ENCODE measurements at regions not wholly inside any gene's neighbourhood (a gene's known extent, or its start where the extent isn't known, plus 50 kb on each side); places are given as distances from the start of the nearest gene placed in this dataset.
"Not testable (repeated sequence)": the region's sequence is repeated elsewhere in the genome, so short reads cannot be mapped to it uniquely, and the experiment has no call there.

DNA sequence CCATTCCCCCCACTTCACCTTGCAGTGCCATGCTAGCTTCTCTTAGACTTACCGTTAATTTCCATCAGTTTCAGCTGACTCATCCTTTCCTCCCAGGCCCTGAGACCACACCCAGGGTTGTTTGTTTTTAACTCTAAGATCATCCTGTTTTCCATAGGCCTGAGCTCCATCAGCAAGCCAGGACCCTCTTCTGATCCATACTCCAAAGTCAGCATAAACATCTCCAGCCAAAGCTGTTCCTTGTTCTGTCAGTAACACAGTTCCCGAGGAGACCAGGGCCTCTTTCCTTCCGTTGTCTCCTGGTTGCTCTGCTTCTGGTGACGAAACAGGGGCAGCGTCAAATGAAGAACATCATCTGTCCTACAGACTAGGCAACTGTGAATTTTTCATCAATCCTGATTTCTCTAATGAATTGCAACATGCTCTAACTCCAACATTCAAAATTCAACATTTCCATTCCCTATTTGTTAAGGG, 83.8 kb upstream of the HNF1B start:
- no peak for DNase-seq

- DNase-seq, result no peak
These were observed 83.2 kb upstream of the HNF1B start for GRCh38 chr17:37827905-37828650.

DNA sequence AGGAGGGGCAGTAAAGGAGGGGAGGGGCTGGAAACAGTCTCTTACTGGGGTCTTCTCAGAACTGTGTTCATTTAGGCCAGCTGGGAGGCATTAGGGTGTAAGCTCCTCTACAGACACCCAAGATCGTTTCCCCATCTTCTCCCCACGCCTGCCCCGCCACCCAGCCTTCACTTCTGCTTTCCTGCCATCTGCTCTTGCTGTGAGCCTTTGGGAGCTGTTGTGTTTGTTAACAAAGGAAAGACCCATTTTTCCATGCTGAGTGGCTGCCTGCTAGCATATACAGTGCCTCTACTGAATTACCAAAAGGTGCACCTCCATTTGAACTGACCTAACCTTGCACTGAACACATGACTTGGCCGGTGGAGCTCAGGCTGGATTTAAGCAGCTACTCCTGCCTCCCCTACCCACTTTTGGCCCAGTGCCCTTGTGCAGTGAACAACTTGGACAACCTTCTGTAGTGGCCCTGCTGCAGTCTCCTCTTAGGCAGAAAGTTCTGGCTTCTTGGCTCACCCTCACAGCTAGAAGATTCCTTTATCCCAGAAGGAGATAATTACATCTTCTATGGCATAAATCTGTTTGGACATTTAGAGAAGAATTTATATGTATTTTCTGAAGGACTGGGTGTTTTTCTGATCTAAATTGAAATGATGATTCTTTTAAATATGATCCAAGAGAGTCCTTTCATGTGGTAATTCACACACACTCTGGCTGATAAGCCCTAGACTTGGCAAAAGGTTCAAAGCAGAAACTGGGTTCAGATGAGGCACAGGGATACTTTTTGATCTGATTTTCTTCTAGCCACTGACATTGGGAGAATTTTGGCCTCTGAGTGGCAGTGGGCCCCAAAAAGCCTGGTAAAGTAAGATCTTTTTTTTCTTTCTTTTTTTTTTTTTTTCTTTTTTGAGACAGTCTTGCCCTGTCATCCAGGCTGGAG, 81.9 kb upstream of the HNF1B start:
- peak; percentile 24 for DNase-seq

- no peak for DNase-seq
These were observed 81.0 kb upstream of the HNF1B start for GRCh38 chr17:37825851-37826250.

GRCh38 chr17:37824534-37825485, 80.0 kb upstream of the HNF1B start:
- DNase-seq, result no peak

DNA sequence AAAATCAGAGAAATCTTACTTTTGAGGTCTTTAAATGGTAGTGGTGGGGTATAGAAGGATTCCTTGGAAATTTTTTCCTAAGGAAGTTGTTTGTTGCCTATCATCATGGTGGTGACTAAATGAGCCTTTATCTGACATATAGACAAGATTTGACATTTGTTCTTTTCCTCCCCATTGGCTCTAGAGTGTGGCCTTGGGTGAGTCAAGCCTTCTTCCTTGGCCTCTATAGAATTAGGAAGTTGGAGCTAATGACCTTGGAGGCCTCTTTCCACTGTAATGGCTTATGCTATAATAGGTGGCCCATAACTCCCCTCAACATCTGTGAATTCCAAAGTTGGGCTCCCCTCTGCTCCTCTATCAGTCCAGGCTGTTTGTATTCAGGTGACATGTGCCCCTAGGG, 79.1 kb upstream of the HNF1B start:
- no peak for DNase-seq

GRCh38 chr17:37820995-37821713, 76.3 kb upstream of the HNF1B start:
- no peak for DNase-seq

- no peak for DNase-seq
These were observed 75.6 kb upstream of the HNF1B start for GRCh38 chr17:37820313-37820994.

DNA sequence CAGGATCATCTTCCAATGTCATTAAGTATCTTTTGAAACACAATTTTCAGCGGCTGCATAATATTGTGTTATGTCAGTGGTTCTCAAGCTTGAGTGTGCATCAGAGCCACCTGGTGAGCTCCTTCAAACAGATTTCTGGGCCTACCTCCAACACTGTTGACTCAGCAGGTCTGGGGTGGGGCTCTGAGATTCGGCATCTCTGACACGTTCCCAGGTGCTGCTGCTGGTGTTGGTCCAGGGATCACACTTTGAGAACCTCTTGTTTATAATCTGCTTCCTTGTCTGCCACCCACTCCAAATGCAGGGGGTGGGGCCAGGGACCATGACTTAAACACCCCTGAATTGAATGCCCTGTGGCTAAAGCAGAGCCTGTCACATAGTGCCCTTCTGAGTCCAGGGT, 73.8 kb upstream of the HNF1B start:
- no peak for DNase-seq

DNA sequence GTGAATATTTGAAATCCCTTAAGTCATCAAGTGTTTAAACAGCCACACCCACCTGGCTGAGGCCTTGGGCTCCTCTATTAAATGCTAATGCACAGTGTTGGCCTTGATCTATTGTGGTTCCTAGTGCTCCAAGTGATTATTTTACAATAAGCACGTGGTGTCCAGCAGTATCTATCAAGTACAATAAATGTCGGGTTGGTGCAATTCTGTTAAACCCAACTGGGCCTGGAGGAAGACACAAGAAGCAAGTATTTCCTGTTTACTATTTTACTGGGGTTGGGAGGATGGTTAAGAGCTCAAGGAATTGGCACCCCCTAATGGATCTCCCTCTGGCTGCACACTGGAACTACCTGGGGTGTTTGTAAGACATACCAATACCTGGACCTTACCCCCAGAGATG, 72.1 kb upstream of the HNF1B start:
- DNase-seq, result no peak

DNA sequence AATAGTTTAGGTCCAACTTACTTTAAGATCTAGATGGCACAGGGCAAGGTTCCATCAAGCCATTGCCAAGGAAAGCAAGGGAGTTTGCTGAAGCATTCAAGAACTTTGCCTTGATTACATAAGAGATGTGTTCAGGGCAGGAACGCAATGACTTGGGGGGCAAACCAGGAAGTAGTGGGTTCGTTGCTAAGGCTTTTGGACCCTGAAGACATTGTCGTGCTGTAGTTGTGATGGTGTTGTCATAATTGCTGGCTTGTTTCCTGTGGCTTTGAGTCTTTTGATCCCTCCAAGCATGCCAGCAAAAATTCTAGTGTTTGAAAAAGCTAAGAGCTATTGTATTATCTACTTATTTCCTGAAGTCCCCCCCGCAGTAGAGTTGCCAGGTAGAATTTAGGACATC, 70.7 kb upstream of the HNF1B start:
- no peak for DNase-seq

DNA sequence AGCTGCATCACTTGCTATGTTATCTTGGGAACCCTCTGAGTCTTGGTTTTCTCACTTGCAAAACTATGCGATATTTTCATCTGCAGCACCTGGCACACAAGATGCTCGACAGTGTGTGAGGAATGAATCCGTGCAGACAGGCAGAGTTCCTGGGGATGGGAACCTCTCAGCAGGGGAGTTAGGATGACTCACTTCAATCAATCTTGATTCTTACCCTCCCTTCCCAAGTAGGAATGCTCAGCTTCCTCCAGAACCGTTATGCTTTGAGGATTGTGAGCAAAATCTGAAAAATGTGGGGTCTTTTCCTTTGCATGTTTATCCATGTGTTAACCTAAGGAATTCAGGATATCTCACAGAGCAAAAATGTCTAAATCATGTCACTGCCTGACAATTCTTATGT, 68.9 kb upstream of the HNF1B start:
- DNase-seq, result no peak

- DNase-seq, result not testable (repeated sequence)
These were observed 64.0 kb upstream of the HNF1B start for GRCh38 chr17:37808846-37809245.

DNA sequence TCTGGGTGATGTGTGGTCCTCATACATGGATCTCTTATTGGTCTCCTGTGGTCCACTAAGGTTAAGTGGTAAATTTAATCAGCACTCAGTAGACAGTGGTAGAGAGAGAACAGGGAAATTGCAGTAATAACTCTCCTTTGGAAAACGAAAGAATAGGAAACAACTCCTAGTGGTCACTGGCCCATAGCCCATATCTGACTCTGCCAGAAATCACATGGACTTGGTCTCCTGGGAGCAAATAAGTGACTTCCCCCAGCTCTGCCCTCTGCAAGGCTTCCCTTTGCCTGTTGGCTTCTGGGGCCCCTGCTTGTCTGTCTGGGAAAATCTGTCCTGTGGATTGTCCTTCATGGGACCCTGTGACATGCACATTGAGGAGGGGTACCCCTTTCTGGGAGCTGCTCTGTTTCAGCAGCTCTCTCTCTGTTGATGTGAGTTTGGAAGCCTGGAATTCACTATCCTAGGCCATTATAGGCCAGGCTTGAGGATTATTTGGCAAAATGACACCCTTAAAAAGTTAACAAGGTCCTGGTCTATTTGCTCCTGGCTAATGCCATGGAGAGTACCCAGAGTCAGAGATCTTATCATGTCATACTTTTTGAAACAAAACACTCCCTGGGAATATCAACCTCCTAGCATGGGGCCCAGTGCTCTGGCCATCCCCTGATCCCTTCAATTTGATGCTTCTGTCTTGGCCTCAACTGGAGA, 58.0 kb upstream of the HNF1B start:
- DNase-seq, result no peak

DNA sequence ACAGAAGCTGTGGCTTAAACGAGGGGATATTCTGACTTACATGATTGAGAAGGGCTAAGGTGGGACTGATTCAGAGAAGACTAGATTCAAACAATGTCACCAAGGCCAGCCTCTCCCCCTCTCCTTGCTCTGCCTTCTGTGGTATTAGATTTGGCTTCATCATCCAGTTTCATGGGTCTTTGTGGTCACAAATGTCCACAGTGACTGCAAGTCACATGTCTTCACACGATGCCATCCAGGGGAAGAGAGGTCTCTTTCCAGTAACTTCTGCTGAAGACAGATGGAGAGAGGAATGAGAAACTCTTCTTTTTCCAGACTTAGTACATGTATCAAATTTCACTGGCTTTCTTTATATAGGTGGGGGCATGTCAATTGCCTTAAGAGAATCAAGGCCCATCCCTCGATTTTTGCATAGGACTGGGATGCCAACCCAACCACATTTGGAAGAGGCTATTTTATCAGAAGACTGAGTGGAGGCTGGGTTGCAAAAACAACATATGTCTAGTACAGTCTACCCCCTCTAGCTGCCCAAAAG, 57.3 kb upstream of the HNF1B start:
- DNase-seq, result no peak

- DNase-seq, result no peak
These were observed 56.3 kb upstream of the HNF1B start for GRCh38 chr17:37801171-37801570.

DNA sequence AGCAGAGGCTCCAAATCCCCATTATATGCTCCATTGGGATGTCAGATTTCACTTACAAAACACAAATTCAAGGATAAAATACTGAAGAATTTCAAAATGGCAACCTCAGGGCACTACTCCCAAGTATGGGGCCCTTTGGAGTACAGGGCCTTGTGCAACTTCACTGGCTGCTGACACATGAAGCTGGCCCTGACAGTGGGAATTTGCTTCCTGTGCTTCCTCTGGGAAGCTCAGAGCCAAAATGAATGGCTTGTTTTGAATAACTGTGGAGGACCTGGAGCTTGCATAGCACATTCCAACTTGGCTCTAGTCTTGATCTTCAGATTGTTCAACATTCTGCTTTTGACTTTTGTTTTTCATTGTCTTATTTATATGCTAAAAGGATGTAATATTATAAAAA, 52.3 kb upstream of the HNF1B start:
- no peak for DNase-seq

GRCh38 chr17:37796076-37796475, 51.2 kb upstream of the HNF1B start:
- DNase-seq, result no peak

All from occipital lobe (tissue), 1 donor.